Neural progenitor cell (in vitro differentiated cells): ENCODE measurements at regions not wholly inside any gene's neighbourhood (a gene's known extent, or its start where the extent isn't known, plus 50 kb on each side); places are given as distances from the start of the nearest gene placed in this dataset.
"Not testable (repeated sequence)": the region's sequence is repeated elsewhere in the genome, so short reads cannot be mapped to it uniquely, and the experiment has no call there.

Experiments used
- DNase-seq: peaks from one replicate; pipeline ENCODE4 v3.0.0-alpha.2; 2016; ENCODE audit warnings: low spot score
- H2AFZ ChIP-seq: fragments of 200-600 bp; sonication (generic); replicated peaks from 2 replicates; pipeline ENCODE4 v1.6.1; 2016; ENCODE audit warnings: antibody characterized with exemption
- H3F3A ChIP-seq: fragments of 200-600 bp; sonication (generic); 2 replicates; pipeline ENCODE4 v1.6.1; 2016; ENCODE audit warnings: antibody characterized with exemption, low read depth
- H3K27ac ChIP-seq: fragments of 200-600 bp; sonication (generic); 2 replicates; pipeline ENCODE4 v1.5.1; 2016; ENCODE audit warnings: mild to moderate bottlenecking
- H3K27me3 ChIP-seq: fragments of 200-600 bp; sonication (generic); 2 replicates; pipeline ENCODE4 v1.6.1; 2016; ENCODE audit warnings: mild to moderate bottlenecking, moderate library complexity
- H3K36me3 ChIP-seq: fragments of 200-600 bp; sonication (generic); 2 replicates; pipeline ENCODE4 v1.5.1; 2016
- H3K4me1 ChIP-seq: fragments of 200-600 bp; sonication (generic); 2 replicates; pipeline ENCODE4 v1.6.1; 2016; ENCODE audit warnings: mixed run types
- H3K4me2 ChIP-seq: fragments of 200-600 bp; sonication (generic); 2 replicates; pipeline ENCODE4 v1.6.1; 2016
- H3K4me3 ChIP-seq: fragments of 200-600 bp; sonication (generic); 2 replicates; pipeline ENCODE4 v1.5.1; 2016
- H3K79me2 ChIP-seq: fragments of 200-600 bp; sonication (generic); 2 replicates; pipeline ENCODE4 v1.6.1; 2016; ENCODE audit warnings: low read depth
- H3K9ac ChIP-seq: fragments of 200-600 bp; sonication (generic); 2 replicates; pipeline ENCODE4 v1.6.1; 2016
- H3K9me3 ChIP-seq: fragments of 200-600 bp; sonication (generic); 2 replicates; pipeline ENCODE4 v1.5.1; 2016; ENCODE audit warnings: low read depth
- H4K20me1 ChIP-seq: fragments of 200-600 bp; sonication (generic); 2 replicates; pipeline ENCODE4 v1.6.1; 2016; ENCODE audit warnings: low read depth
- H3K27ac Mint-ChIP-seq: 3 replicates; pipeline ENCODE4 v1.8.0; 2021; ENCODE audit warnings: mixed read lengths
- H3K27me3 Mint-ChIP-seq: 2 replicates; pipeline ENCODE4 v1.8.0; 2022; ENCODE audit warnings: low read depth, mild to moderate bottlenecking, inconsistent platforms, moderate library complexity, mixed read lengths; ENCODE audit not compliant: insufficient read depth
- H3K36me3 Mint-ChIP-seq: 3 replicates; pipeline ENCODE4 v1.8.0; 2021; ENCODE audit warnings: mixed read lengths
- H3K4me1 Mint-ChIP-seq: 3 replicates; pipeline ENCODE4 v1.8.0; 2021; ENCODE audit warnings: mixed read lengths
- H3K4me3 Mint-ChIP-seq: 3 replicates; pipeline ENCODE4 v1.8.0; 2021; ENCODE audit warnings: mild to moderate bottlenecking, moderate library complexity, mixed read lengths
- H3K9me3 Mint-ChIP-seq: 3 replicates; pipeline ENCODE4 v1.8.0; 2020; ENCODE audit warnings: mixed read lengths
- EZH2 ChIP-seq: fragments of 200-600 bp; sonication (generic); IDR thresholded peaks from 2 replicates; pipeline ENCODE4 v1.6.1; 2017; ENCODE audit warnings: antibody characterized with exemption, mild to moderate bottlenecking, moderate library complexity
- EZH2phosphoT487 ChIP-seq: fragments of 200-600 bp; sonication (generic); IDR thresholded peaks from 2 replicates; pipeline ENCODE4 v1.6.1; 2017; ENCODE audit warnings: antibody characterized with exemption
- TF ChIP-seq, protein P1 (sequence below): fragments of 200-600 bp; sonication (generic); IDR thresholded peaks from 2 replicates; pipeline ENCODE4 v1.5.1; 2017; ENCODE audit warnings: antibody characterized with exemption, mild to moderate bottlenecking

DNA sequence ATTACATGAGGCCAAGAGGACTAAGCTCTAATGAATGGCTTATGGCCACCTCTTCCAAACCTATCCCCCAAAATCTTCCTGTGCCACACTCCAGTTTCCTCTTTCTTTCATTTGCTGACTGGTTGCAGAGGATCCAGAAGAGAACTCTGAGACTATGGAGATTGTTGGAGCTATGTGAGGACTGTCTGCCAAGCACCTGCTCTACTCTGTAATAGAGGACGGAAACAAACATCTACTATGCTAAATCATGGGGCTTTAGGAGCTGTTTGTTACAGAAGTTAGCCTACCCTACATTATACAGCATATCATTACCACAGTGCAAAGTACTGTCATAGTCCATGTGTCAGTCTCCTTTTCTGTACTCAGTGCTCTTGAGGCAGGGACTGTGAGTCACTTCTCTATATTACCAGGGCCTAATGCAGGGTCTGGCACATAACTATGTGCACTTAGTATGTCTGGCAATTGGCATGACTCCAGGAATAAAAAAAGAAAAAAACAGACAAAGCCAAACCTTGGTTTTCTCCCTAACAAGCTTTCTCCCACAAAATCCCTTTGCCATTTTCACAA is 95.1 kb downstream of the RPAP3 start:
- Mint-ChIP-seq H3K27me3 (no peaks in the 10 kb centered on the region), H3K4me1 (no peaks in the 10 kb centered on the region), H3K36me3 (peaks cover 21% of the 10 kb centered on the region), H3K27ac (no peak overlapping the region), H3K4me3 (no peak overlapping the region), H3K9me3 (peaks cover 38% of the 10 kb centered on the region)
- DNase-seq: no peak
- no peak overlapping the region for H3K9ac ChIP-seq
- no peaks in the 10 kb centered on the region for H3K36me3 ChIP-seq
- no peak overlapping the region for H3K27ac ChIP-seq
- no peaks in the 10 kb centered on the region for H3K27me3 ChIP-seq
- H3K4me1 ChIP-seq: no peaks in the 10 kb centered on the region
- H3K4me3 ChIP-seq: no peak overlapping the region
- H3K79me2 ChIP-seq: no peaks in the 10 kb centered on the region
- H3K9me3 ChIP-seq: peaks cover 6% of the 10 kb centered on the region
- no peak overlapping the region for H2AFZ ChIP-seq
- H3F3A ChIP-seq: no peaks in the 10 kb centered on the region
- H3K4me2 ChIP-seq: no peak overlapping the region
- TF ChIP-seq EZH2 (no peak), EZH2phosphoT487 (no peak)
- TF ChIP-seq, protein P1, sequence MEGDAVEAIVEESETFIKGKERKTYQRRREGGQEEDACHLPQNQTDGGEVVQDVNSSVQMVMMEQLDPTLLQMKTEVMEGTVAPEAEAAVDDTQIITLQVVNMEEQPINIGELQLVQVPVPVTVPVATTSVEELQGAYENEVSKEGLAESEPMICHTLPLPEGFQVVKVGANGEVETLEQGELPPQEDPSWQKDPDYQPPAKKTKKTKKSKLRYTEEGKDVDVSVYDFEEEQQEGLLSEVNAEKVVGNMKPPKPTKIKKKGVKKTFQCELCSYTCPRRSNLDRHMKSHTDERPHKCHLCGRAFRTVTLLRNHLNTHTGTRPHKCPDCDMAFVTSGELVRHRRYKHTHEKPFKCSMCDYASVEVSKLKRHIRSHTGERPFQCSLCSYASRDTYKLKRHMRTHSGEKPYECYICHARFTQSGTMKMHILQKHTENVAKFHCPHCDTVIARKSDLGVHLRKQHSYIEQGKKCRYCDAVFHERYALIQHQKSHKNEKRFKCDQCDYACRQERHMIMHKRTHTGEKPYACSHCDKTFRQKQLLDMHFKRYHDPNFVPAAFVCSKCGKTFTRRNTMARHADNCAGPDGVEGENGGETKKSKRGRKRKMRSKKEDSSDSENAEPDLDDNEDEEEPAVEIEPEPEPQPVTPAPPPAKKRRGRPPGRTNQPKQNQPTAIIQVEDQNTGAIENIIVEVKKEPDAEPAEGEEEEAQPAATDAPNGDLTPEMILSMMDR: no peak
- no peaks in the 10 kb centered on the region for H4K20me1 ChIP-seq

DNA sequence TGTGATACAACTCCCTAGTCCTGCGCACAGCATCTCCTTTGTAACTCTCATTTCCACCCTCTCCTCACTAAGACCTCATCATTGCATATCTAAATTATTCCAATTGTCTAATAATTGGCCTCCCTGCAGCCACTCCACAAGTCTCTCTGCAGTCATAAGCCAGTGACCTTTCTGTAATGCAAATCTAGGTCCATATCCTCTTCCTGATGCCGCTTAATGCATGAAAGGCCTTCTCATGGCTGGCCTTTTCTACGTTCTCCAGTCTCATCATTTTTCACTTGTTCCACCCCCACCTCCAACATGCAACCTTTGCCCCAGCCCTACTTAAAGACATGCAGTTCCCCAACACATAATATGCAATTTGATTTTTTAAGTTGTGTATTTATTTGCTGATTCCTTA is 96.0 kb downstream of the RPAP3 start:
- Histone ChIP-seq H3K4me1 (no peaks in the 10 kb centered on the region), H3K27me3 (no peaks in the 10 kb centered on the region), H3K79me2 (no peaks in the 10 kb centered on the region), H2AFZ (no peak overlapping the region), H3K36me3 (no peaks in the 10 kb centered on the region), H3K9me3 (peaks cover 6% of the 10 kb centered on the region), H3K4me2 (no peak overlapping the region), H4K20me1 (no peaks in the 10 kb centered on the region), H3K9ac (no peak overlapping the region), H3K27ac (no peak overlapping the region), H3K4me3 (no peak overlapping the region), H3F3A (no peaks in the 10 kb centered on the region)
- Mint-ChIP-seq H3K27me3 (no peaks in the 10 kb centered on the region), H3K4me1 (no peaks in the 10 kb centered on the region), H3K9me3 (peaks cover 43% of the 10 kb centered on the region), H3K27ac (no peak overlapping the region), H3K4me3 (no peak overlapping the region), H3K36me3 (peaks cover 26% of the 10 kb centered on the region)
- TF ChIP-seq EZH2: no peak
- no peak for TF ChIP-seq EZH2phosphoT487
- TF ChIP-seq, protein P1: no peak
- DNase-seq: no peak

DNA sequence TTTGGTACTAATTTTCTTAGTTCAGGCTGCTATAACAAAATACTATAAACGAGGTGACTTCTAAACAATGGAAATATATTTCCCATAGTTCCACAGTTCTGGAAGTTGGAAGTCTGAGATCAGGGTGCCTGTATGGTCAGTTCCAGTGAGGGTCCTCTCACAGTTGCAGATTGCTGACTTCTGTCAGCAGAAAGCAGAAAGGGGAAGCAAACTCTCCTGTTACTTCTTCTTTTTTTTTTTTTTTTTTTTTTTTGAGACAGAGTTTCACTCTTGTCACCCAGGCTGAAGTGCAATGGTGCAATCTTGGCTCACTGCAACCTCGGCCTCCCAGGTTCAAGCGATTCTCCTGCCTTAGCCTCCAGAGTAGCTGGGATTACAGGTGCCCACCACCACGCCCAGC is 97.2 kb downstream of the RPAP3 start:
- not testable (repeated sequence) for H3K9me3 ChIP-seq, H3K4me1 Mint-ChIP-seq, H3K36me3 ChIP-seq, H3K27ac ChIP-seq, DNase-seq, H3K27ac Mint-ChIP-seq, H3K4me3 ChIP-seq, H4K20me1 ChIP-seq, H3K27me3 Mint-ChIP-seq, H3K4me3 Mint-ChIP-seq, H3K4me1 ChIP-seq, H3F3A ChIP-seq, H3K79me2 ChIP-seq, H3K27me3 ChIP-seq, H3K9ac ChIP-seq, H3K4me2 ChIP-seq, H2AFZ ChIP-seq
- peaks cover 38% of the 10 kb centered on the region for H3K9me3 Mint-ChIP-seq
- peaks cover 25% of the 10 kb centered on the region for H3K36me3 Mint-ChIP-seq

DNA sequence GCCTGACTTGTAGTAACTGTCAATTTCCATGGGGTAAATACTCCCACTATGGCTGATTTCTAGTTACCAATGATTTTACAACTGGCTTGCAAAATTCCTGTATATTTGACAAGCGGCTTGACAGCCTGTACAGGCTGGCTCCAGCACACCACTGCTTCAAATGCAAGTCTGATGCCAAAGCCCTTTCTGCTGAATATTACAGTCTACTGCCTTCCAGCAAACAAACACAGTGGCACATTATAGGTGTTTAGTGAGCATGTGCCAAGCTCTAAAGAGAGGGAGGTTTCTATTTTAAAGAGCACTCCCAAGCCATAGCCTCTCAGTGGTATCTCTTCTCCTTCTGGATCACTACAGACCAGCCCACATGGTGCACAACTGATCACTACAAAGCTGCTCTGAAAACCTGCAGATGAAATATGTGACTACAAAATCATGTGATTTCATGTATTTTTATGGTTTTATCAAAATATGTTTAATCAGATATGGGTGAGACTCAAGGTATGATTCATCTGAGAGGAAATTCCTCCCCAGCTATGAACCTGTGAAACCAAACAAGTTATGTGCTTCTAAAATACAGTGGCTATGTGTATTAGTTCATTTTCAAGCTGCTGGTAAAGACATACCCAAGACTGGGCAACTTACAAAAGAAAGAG is 101.5 kb downstream of the RPAP3 start:
- H3K27ac ChIP-seq: no peak overlapping the region
- H3K4me2 ChIP-seq: no peak overlapping the region
- H3K36me3 ChIP-seq: no peaks in the 10 kb centered on the region
- no peak overlapping the region for H3K9ac ChIP-seq
- H3K27me3 ChIP-seq: no peaks in the 10 kb centered on the region
- H3K9me3 ChIP-seq: no peaks in the 10 kb centered on the region
- no peaks in the 10 kb centered on the region for H4K20me1 ChIP-seq
- no peaks in the 10 kb centered on the region for H3K79me2 ChIP-seq
- no peak overlapping the region for H2AFZ ChIP-seq
- no peak overlapping the region for H3K27ac Mint-ChIP-seq
- H3K4me1 Mint-ChIP-seq: no peaks in the 10 kb centered on the region
- no peak overlapping the region for H3K4me3 Mint-ChIP-seq
- H3K4me3 ChIP-seq: no peak overlapping the region
- H3K36me3 Mint-ChIP-seq: peaks cover 20% of the 10 kb centered on the region
- H3K4me1 ChIP-seq: no peaks in the 10 kb centered on the region
- no peak for DNase-seq
- H3K27me3 Mint-ChIP-seq: peaks cover 2% of the 10 kb centered on the region
- H3K9me3 Mint-ChIP-seq: peaks cover 31% of the 10 kb centered on the region
- no peaks in the 10 kb centered on the region for H3F3A ChIP-seq
- TF ChIP-seq EZH2: no peak
- TF ChIP-seq EZH2phosphoT487: no peak
- TF ChIP-seq, protein P1: no peak
